Inferior parietal cortex (tissue), 1 donor: ENCODE measurements at regions not wholly inside any gene's neighbourhood (a gene's known extent, or its start where the extent isn't known, plus 50 kb on each side); places are given as distances from the start of the nearest gene placed in this dataset.
"Not testable (repeated sequence)": the region's sequence is repeated elsewhere in the genome, so short reads cannot be mapped to it uniquely, and the experiment has no call there.

Experiments
- DNase-seq: peaks from one replicate; pipeline ENCODE4 v3.0.0-alpha.2; 2016; ENCODE audit errors: extremely low spot score

DNA sequence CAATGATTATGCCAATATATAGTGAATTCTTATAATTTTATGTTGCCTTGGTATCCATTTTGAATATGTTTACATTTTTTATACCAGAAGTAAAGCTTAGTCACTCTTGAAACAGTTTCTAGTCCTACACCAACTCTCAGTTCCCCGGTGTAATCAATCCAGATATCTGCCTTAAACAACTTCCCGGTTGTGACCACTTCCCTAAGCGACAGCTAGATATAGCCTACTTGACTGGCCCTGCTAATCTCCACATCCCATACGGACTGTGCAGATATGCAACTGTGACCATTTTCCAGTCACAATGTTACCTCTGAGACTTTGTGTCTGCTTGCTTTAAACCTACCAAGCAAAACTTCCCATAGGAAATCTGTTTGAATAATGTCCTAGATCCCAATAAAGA is 1551.5 kb upstream of the SEL1L start:
- DNase-seq: no peak

GRCh38 chr14:83085725-83086124 is 1552.1 kb upstream of the SEL1L start:
- DNase-seq: no peak

DNA sequence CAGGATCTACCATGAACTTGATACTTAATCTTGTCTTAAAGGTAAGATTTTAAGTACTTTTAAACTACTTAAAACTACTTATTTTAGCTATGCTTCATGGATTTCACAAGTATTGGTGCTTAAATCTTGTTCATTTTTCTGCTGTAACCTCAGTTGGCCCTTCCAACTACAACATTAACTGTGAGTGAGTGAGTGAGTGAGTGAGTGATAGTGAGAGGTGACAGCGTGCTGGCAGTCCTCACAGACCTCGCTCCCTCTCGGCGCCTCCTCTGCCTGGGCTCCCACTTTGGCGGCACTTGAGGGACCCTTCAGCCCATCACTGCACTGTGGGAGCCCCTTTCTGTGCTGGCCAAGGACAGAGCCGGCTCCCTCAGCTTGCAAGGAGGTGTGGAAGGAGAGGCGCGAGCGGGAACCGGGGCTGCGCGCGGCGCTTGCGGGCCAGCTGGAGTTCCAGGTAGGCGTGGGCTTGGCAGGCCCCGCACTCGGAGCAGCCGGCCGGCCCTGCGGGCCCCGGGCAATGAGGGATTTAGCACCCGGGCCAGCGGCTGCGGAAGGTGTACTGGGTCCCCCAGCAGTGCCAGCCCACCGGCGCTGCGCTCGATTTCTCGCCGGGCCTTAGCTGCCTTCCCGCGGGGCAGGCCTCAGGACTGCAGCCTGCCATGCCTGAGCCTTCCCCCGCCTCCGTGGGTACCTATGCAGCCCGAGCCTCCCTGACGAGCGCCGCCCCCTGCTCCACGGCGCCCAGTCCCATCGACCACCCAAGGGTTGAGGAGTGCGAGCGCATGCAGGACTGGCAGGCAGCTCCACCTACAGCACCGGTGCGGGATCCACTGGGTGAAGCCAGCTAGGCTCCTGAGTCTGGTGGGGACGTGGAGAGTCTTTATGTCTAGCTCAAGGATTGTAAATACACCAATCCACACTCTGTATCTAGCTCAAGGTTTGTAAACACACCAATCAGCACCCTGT is 1558.6 kb upstream of the SEL1L start:
- DNase-seq: not testable (repeated sequence)

GRCh38 chr14:83096092-83096491 is 1562.4 kb upstream of the SEL1L start:
- no peak for DNase-seq

DNA sequence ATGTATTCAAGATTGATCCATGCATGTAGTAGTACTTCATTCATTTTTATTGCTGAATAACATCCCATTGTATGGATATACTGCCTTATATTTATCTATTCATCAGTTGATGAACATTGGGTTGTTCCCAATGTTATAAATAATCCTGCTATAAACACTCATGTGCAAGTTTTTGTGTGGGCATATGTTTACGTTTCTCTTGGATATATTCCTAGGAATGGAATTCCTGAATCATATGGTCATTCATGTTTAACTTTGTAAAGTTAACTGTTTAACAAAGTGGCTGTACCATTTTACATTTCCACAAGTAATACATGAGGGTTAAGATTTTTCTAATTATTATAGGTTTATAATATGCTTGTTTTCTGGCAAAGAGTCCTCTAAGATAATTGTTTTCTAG is 1568.2 kb upstream of the SEL1L start:
- DNase-seq: no peak

DNA sequence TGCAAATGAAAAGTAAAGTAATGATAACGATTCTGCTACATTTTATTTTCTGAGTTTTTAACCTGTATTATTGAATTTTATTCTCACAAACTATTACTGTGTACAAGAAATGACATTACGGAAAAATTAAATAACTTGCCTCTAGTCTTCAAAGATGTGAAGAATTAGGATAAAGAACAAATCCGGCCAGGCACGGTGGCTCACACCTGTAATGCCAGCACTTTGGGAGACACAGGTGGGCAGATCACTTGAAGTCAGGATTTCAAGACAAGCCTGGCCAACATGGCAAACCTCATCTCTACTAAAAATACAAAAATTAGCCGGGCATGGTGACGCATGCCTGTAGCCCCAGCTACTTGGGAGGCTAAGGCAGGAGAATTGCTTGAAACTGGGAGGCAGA is 1584.4 kb upstream of the SEL1L start:
- no peak for DNase-seq

- DNase-seq: no peak
Measured at GRCh38 chr14:83120187-83120586, 1586.5 kb upstream of the SEL1L start.

DNA sequence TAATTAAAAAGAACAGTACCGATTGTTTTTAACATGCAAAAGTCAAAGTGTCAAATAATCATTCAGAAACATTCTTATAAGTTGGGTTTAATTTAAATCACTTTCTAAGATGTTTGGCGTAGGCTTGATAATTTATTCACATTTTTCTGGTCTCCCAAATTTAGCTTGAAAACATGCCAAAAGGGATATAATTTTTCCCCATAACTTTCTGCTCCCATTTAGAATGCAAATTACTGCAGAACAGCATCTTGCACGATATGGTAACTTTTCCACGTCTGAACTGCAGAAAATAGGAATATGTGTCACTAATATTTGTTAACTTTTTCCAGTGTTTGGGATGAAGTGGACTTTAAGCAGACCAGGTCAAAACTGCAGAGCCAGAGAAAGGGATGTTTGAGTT is 1592.4 kb upstream of the SEL1L start:
- DNase-seq: no peak

GRCh38 chr14:83128783-83129182 is 1595.1 kb upstream of the SEL1L start:
- no peak for DNase-seq

DNA sequence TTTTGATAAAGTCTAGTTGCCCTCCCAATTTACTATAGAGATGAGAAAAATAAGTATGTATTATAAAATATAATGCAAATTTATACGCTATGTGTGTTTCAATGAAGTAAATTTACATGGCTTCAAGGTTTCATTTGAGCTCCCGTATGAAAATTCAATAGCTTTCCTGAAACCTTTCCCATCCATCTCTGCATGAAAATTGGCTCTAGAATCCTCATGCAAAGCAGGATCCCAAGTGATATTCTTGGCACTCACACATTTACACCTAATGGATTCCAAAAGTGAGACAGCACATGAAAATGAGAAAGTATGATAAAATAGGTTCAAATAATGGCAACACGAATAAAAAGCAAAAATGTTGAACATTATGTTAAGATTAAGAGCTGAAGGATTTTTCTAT is 1595.8 kb upstream of the SEL1L start:
- DNase-seq: no peak

DNA sequence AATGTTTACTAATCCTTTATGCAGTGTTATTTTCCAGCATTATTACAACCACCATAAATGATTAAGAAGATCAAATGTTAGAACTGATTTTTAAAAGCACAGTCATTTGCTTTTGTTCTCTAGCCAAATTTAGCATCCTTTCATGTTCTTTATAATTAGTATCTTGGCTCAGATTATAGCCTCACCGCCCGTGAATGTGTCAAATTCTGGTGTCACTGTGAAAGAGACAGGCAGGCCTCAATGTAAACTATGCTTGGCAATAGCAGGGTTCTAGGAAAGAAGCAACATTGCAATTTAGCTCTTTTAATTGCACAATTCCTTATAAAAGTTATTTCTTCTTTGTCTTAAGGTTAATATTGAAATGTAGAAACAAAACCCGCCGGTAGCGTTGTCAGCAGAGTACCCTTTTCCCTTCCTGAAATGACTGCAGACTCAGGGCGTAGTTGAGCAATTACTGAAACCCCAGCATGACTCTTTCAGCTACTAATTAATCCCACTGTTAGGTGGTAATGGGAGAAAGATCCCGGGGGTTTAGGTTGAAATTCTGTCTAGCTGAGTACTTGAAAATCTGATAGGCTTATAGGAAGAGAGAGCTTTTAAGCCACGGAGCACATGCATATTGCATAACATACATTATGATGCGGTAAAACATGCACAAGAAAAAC is 1600.5 kb upstream of the SEL1L start:
- DNase-seq: no peak

DNA sequence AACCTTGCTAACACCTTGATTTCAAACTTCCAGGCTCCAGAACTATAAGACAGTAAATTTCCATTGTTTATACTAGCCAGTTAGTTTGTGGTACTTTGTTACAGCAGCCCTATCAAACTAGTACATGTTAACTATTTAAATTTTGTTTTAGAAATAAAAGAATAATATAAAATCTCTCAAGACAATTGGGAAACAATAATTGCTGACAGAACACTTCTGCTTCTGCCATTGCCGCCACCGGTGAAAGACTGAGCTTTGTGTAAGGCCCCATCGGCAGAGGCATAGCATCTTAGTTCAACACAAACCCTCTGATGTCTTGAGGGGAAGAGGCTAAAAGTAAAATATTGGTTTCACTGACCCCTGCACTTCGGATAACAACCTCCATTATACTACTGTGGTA is 1607.1 kb upstream of the SEL1L start:
- no peak for DNase-seq

DNA sequence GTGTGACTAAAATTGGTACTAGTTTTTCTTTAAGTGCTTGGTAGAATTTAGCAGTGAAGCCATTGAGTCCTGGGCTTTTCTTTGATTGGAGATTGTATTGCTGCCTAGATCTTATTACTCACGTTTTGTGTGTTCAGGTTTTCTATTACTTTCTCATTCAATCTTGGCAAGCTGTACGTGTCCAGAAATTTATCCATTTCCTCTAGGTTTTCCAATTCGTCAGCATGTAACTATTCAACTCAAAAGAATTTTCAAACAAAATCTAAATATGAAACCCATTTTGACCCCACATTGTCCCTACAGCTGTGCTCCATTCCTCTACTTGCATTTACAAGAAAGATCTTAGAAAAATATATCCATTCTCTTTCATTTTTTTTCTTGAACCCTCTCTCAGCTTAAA is 1613.4 kb upstream of the SEL1L start:
- DNase-seq: no peak

DNA sequence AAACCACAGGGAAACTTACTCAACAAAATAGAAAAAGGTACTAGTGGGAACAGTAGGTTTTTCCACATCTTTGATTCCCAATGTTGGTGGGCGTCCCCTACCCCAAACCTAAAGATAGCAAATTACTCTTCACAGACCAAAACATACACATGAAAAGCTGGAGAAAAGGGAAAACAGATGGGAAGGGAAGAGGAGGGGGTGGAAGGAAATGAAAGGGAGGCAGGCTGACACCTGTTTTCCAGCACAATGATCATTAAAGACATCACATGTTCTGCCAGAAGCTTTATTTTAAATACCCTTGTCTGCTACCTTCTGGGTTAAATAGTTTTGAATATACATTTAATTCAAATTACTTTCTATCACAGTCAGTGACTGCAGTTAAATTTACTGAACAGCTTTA is 1617.9 kb upstream of the SEL1L start:
- no peak for DNase-seq

DNA sequence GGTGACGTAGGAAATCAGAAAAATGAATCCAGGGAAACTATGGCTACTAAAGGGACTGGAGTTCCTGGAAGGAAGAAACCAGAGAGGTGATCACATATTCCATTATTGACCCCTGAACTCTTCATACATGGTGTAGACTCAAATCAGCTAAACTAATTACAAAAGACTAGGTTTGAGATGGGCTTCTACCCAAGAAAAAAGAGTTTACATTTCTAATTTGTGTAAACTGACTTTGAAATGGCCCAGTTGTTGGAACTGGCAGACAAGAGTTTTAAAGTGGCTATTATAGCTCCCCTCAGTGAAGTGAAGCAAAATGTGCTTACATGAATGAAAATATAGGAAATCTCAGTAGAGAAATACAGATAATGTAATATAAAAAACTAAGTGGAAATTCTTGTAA is 1619.4 kb upstream of the SEL1L start:
- no peak for DNase-seq

- no peak for DNase-seq
Measured at GRCh38 chr14:83162361-83162929, 1628.8 kb upstream of the SEL1L start.

- DNase-seq: no peak
Measured at GRCh38 chr14:83163016-83163415, 1629.4 kb upstream of the SEL1L start.

DNA sequence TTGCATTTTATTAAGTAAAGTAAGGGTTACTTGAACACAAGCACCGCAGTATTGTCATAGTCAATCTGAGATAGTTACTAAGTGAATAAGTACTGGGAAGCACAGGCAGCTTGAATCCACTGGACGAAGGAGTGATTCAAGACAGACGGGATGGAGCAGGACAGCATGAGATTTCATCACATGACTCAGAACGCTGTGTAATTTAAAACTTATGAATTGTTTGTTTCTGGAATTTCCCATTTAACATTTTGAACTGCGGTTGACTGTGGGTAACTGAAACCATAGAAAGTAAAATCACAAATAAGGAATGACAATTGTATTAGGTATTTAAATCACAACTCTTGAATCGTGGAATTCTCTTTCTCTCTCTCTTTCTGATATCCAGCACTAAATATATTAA is 1630.4 kb upstream of the SEL1L start:
- DNase-seq: no peak

DNA sequence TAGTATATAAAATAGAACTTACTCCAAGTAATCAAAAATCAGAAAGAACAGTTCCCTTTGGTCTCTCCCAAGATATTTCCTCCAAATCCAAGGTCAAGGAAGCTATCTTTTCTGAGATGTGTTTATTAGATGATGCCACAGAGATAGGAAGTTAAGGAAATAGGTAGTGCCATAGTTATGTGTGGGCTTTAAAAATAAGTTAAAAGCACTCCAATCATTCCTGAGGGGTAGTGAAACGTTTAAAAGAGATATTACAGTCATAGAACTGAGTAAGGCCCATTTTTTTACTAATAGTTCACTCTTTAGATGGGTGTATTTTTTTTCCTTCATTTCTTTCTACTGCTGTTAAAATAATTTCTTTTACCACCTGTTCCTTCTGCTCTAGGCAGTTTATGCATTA is 1630.9 kb upstream of the SEL1L start:
- DNase-seq: no peak

DNA sequence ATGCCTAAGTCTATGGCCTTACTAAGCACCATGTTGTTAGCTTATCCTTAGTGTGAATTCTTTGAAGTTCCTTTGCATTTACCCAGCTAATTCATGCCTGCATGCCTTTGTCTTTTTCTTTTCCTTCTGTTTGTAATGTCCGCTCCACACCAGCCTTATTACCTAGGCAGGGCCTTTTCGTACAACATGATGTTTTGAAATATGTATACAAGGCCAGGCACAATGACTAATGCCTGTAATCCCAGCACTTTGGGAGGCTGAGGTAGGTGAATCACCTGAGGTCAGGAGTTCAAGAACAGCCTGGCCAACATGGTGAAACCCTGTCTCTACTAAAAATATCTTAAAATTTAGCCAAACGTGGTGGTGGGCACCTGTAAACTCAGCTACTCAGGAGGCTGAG is 1636.5 kb upstream of the SEL1L start:
- DNase-seq: no peak

DNA sequence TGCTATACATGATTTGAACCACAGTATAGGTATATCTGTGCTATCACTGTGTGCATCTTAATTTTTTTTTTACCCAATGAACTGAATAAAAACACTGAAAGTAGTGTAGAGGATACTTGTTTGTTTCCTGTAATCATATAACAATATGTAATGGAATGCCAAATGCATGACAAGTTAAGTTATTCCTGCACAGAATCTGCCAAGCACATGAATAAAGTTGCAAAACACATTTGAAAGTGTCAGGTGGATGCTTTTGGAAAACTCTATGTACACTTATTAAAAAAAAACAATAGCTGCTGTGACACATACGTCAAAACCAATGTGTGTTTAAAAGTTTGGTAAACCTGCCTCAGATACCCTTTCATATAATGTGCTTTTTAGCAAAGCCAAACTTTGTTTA is 1638.1 kb upstream of the SEL1L start:
- no peak for DNase-seq

DNA sequence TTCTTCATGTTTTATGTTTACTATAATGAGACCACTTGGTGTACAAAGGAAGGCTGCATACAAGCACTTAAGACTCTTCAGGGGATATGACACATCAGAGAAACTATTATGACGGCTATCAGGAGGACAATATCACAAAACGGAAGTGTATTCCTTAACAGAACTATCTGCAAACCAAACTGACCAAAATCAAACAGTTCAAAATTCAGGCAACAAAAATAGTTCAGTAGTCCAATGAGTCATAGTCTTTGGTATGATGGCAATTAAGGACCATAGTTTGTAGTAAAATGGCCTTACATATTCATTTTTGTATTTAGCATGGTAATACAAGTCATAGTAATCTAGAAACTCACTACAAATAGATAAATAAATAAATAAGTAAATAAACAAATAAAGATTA is 1638.7 kb upstream of the SEL1L start:
- no peak for DNase-seq

- DNase-seq: no peak
Measured at GRCh38 chr14:83173687-83174086, 1640.0 kb upstream of the SEL1L start.
